DND-41 (cell line): ENCODE measurements at regions not wholly inside any gene's neighbourhood (a gene's known extent, or its start where the extent isn't known, plus 50 kb on each side); places are given as distances from the start of the nearest gene placed in this dataset.

Experiments
- EZH2 ChIP-seq: IDR thresholded peaks from 3 replicates; pipeline ENCODE4 v1.6.1; 2012; ENCODE audit warnings: borderline replicate concordance, low read depth, mild to moderate bottlenecking, moderate library complexity, low read length, inconsistent platforms; ENCODE audit not compliant: severe bottlenecking
- TF ChIP-seq, protein P1 (sequence below): IDR thresholded peaks from 2 replicates; pipeline ENCODE4 v1.5.1; 2012; ENCODE audit warnings: borderline replicate concordance, low read length, moderate library complexity, mild to moderate bottlenecking; ENCODE audit not compliant: poor library complexity, severe bottlenecking; ENCODE audit errors: extremely low read depth

DNA sequence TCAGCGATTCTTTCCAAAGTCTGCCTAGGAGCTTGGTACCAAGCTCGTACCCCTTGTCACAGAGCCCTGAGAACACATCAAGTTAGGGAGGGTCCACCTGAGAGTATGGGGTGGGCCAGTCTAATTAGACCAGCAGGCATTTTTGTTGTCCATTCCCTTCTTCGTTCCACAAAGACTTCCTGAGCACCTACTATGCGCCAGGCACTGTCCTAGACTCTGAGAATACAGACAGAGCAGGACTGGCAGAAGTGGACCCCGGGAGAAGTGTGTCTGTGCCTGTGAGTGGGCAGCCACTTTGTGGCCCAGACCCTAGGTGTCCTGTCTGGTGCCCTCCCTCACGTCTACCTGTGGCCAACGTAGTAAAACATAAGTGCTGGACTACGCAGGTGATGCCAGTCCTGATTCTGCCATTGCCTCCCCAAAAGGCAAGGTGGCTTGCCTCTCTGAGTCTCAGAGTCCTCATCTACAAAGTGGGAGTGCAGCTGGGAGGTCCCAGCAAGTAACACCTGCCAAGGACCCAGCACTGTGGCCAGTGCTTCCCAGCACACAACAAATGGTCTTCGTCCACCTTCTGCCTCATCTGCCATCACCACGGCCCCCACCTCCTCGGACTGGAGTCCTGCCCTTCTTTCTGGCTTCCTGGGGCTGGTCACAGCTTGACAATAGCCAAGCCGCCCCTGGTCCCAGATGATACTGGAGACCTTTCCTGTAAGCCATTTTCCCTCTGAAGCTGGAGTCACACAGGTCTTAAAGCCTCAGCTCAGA is 54.3 kb upstream of the DUSP5 start:
- TF ChIP-seq, protein P1, sequence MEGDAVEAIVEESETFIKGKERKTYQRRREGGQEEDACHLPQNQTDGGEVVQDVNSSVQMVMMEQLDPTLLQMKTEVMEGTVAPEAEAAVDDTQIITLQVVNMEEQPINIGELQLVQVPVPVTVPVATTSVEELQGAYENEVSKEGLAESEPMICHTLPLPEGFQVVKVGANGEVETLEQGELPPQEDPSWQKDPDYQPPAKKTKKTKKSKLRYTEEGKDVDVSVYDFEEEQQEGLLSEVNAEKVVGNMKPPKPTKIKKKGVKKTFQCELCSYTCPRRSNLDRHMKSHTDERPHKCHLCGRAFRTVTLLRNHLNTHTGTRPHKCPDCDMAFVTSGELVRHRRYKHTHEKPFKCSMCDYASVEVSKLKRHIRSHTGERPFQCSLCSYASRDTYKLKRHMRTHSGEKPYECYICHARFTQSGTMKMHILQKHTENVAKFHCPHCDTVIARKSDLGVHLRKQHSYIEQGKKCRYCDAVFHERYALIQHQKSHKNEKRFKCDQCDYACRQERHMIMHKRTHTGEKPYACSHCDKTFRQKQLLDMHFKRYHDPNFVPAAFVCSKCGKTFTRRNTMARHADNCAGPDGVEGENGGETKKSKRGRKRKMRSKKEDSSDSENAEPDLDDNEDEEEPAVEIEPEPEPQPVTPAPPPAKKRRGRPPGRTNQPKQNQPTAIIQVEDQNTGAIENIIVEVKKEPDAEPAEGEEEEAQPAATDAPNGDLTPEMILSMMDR, result no peak
- TF ChIP-seq EZH2, result no peak
